H1 (cell line): ENCODE measurements at regions not wholly inside any gene's neighbourhood (a gene's known extent, or its start where the extent isn't known, plus 50 kb on each side); places are given as distances from the start of the nearest gene placed in this dataset.

Experiments used
- CTCF ChIA-PET: fragments of 300-600 bp; sonication (Branson Sonifier 250); formaldehyde crosslinking; loops from one replicate; lab custom pipeline; 2021; ENCODE audit not compliant: partially characterized antibody; lab: Charles Lee
- POLR2A ChIA-PET: fragments of 300-600 bp; sonication (Branson Sonifier 250); formaldehyde crosslinking; loops from one replicate; lab custom pipeline; 2021; ENCODE audit warnings: inconsistent platforms; ENCODE audit not compliant: partially characterized antibody; lab: Charles Lee
- DNase-seq, 2 experiments: peaks; one replicate each; pipeline versions ENCODE4 v3.0.0 to v3.0.0-alpha.2; 2010 to 2022; ENCODE audit warnings: low spot score in 2 of 2, low read depth in 1 of 2, mixed read lengths in 1 of 2
- FAIRE-seq: peaks from 2 replicates; lab custom pipeline; 2011; peaks lifted over from hg19 to GRCh38; lab: Jason Lieb, UNC
- H2AFZ ChIP-seq: 2 replicates; pipeline ENCODE4 v1.8.1; 2012; ENCODE audit warnings: low read length, inconsistent platforms
- H2AK5ac ChIP-seq: 2 replicates; pipeline ENCODE4 v1.6.1; 2013; ENCODE audit warnings: low read depth, low read length
- H2BK120ac ChIP-seq: replicated peaks from 2 replicates; pipeline ENCODE3; 2013; ENCODE audit warnings: low read depth, low read length, inconsistent platforms
- H2BK12ac ChIP-seq: 2 replicates; pipeline ENCODE4 v1.6.1; 2013; ENCODE audit warnings: low read depth, low read length
- H2BK15ac ChIP-seq: 2 replicates; pipeline ENCODE4 v1.6.1; 2013; ENCODE audit warnings: low read length
- H2BK20ac ChIP-seq: 2 replicates; pipeline ENCODE4 v1.6.1; 2013; ENCODE audit warnings: low read length
- H2BK5ac ChIP-seq: 2 replicates; pipeline ENCODE4 v1.6.1; 2013; ENCODE audit warnings: low read depth, low read length
- H3K14ac ChIP-seq: 2 replicates; pipeline ENCODE4 v1.6.1; 2013; ENCODE audit warnings: inconsistent platforms; ENCODE audit not compliant: insufficient read length
- H3K18ac ChIP-seq: 2 replicates; pipeline ENCODE4 v1.6.1; 2013; ENCODE audit warnings: low read length; ENCODE audit errors: extremely low read depth
- H3K23ac ChIP-seq: 2 replicates; pipeline ENCODE4 v1.6.1; 2013; ENCODE audit warnings: inconsistent platforms; ENCODE audit not compliant: insufficient read length
- H3K23me2 ChIP-seq: 2 replicates; pipeline ENCODE4 v1.6.1; 2013; ENCODE audit warnings: low read depth, low read length
- H3K27ac ChIP-seq: 2 replicates; pipeline ENCODE4 v1.6.1; 2011; ENCODE audit warnings: low read depth, low read length, inconsistent platforms
- H3K27me3 ChIP-seq, 4 experiments: replicated peaks in 1 of 4; 1 replicate in 1 of 4; 2 replicates in 3 of 4; pipeline versions ENCODE4 v1.6.1 to v1.8.1; 2011 to 2013; ENCODE audit warnings: low read length in 3 of 4, mild to moderate bottlenecking in 3 of 4, inconsistent platforms in 2 of 4, mixed read lengths in 2 of 4, moderate library complexity in 1 of 4; ENCODE audit not compliant: control insufficient read depth in 3 of 4, insufficient read depth in 3 of 4; ENCODE audit errors: extremely low read depth in 1 of 4
- H3K36me3 ChIP-seq, 4 experiments: 2 replicates each; pipeline versions ENCODE4 v1.6.1 to v1.8.1; 2011 to 2013; ENCODE audit warnings: mild to moderate bottlenecking in 4 of 4, low read length in 3 of 4, moderate library complexity in 2 of 4, control low read depth in 1 of 4, inconsistent platforms in 1 of 4; ENCODE audit not compliant: insufficient read depth in 4 of 4, control insufficient read depth in 2 of 4
- H3K4ac ChIP-seq: replicated peaks from 2 replicates; pipeline ENCODE3; 2013; ENCODE audit warnings: low read length, low read depth, mixed read lengths, inconsistent platforms; ENCODE audit not compliant: insufficient read length
- H3K4me1 ChIP-seq, 4 experiments: replicated peaks in 1 of 4; 1 replicate in 1 of 4; 2 replicates in 3 of 4; pipeline versions ENCODE4 v1.6.1 to v1.8.1; 2011 to 2013; ENCODE audit warnings: low read length in 3 of 4, inconsistent platforms in 2 of 4, mixed read lengths in 1 of 4; ENCODE audit not compliant: insufficient read depth in 4 of 4, control insufficient read depth in 3 of 4
- H3K4me2 ChIP-seq, 2 experiments: 2 replicates each; pipeline versions ENCODE4 v1.6.1 to v1.8.1; 2011 to 2013; ENCODE audit warnings: low read depth in 2 of 2, low read length in 2 of 2, control low read depth in 1 of 2, inconsistent platforms in 1 of 2, mild to moderate bottlenecking in 1 of 2; ENCODE audit not compliant: insufficient read depth in 1 of 2
- H3K4me3 ChIP-seq, 4 experiments: fragments of 200-600, 300-600 bp in 1 of 4; sonication (generic), shearing (Covaris generic), sonication (Bioruptor Twin) in 1 of 4; 2 replicates each; pipeline versions ENCODE4 v1.5.1 to v1.8.1; 2011 to 2016; ENCODE audit warnings: low read length in 4 of 4, low read depth in 3 of 4, control low read depth in 2 of 4, inconsistent platforms in 2 of 4, mild to moderate bottlenecking in 2 of 4, mixed read lengths in 1 of 4, moderate library complexity in 1 of 4; ENCODE audit not compliant: insufficient read depth in 2 of 4; ENCODE audit errors: extremely low read depth in 1 of 4
- H3K56ac ChIP-seq: replicated peaks from 2 replicates; pipeline ENCODE3; 2013; ENCODE audit warnings: low read depth, mild to moderate bottlenecking, mixed read lengths, low read length, inconsistent platforms; ENCODE audit not compliant: insufficient read length
- H3K79me1 ChIP-seq: 2 replicates; pipeline ENCODE4 v1.6.1; 2013; ENCODE audit warnings: low read depth, low read length, control low read depth
- H3K79me2 ChIP-seq, 2 experiments: 2 replicates each; pipeline versions ENCODE4 v1.6.1 to v1.8.1; 2012 to 2013; ENCODE audit warnings: low read length in 2 of 2, mild to moderate bottlenecking in 2 of 2, inconsistent platforms in 1 of 2; ENCODE audit not compliant: insufficient read depth in 2 of 2, control insufficient read depth in 1 of 2
- H3K9ac ChIP-seq, 4 experiments: replicated peaks in 1 of 4; 1 replicate in 1 of 4; 2 replicates in 3 of 4; pipeline versions ENCODE4 v1.6.1 to v1.8.1; 2011 to 2013; ENCODE audit warnings: low read depth in 3 of 4, low read length in 3 of 4, control low read depth in 2 of 4, mild to moderate bottlenecking in 2 of 4, moderate library complexity in 2 of 4, inconsistent platforms in 1 of 4; ENCODE audit errors: extremely low read depth in 1 of 4
- H3K9me3 ChIP-seq, 2 experiments: 2 replicates each; pipeline versions ENCODE4 v1.6.1 to v1.8.1; 2012 to 2013; ENCODE audit warnings: mild to moderate bottlenecking in 2 of 2, moderate library complexity in 2 of 2, control low read depth in 1 of 2, inconsistent platforms in 1 of 2, low read depth in 1 of 2, low read length in 1 of 2, mixed read lengths in 1 of 2; ENCODE audit not compliant: insufficient read depth in 2 of 2
- H4K20me1 ChIP-seq, 2 experiments: replicated peaks in 1 of 2; 2 replicates each; pipeline versions ENCODE3 to v1.8.1; 2011 to 2013; ENCODE audit warnings: inconsistent platforms in 2 of 2, low read length in 2 of 2, mild to moderate bottlenecking in 1 of 2; ENCODE audit not compliant: insufficient read depth in 2 of 2, control insufficient read depth in 1 of 2
- H4K5ac ChIP-seq: 2 replicates; pipeline ENCODE4 v1.6.1; 2013; ENCODE audit warnings: low read length, low read depth, mixed read lengths, inconsistent platforms; ENCODE audit not compliant: insufficient read length
- H4K8ac ChIP-seq: 2 replicates; pipeline ENCODE4 v1.8.0; 2013; ENCODE audit warnings: mild to moderate bottlenecking, moderate library complexity, low read length, inconsistent platforms; ENCODE audit not compliant: insufficient read depth; ENCODE audit errors: extremely low read depth
- H4K91ac ChIP-seq: replicated peaks from 2 replicates; pipeline ENCODE3; 2013; ENCODE audit warnings: low read length, mixed read lengths, inconsistent platforms; ENCODE audit not compliant: insufficient read length
- CBX8 ChIP-seq: fragments of 300-800, 300-1000 bp; sonication (generic); IDR thresholded peaks from 2 replicates; pipeline ENCODE4 v1.7.1; 2016; ENCODE audit warnings: low read depth, low read length, borderline replicate concordance
- TF ChIP-seq, protein P1 (sequence below): fragments of 300-600 bp; sonication (generic); IDR thresholded peaks from 2 replicates; pipeline ENCODE4 v1.7.1; 2012; ENCODE audit warnings: low read length, moderate library complexity, mild to moderate bottlenecking, inconsistent platforms; ENCODE audit not compliant: insufficient replicate concordance

GRCh38 chrY:12212394-12212793 is 488.6 kb upstream of the USP9Y start:
- H3K27ac ChIP-seq, result no peak overlapping the region
- no peaks in the 10 kb centered on the region for H3K4me1 ChIP-seq
- H3K27me3 ChIP-seq, result no peaks in the 10 kb centered on the region
- H3K9ac ChIP-seq, result no peak overlapping the region
- H3K9me3 ChIP-seq, result peaks cover 9 to 46% of the 10 kb centered on the region in 2 experiments; a peak in 3 of 4 replicates
- H3K4me2 ChIP-seq, result no peak overlapping the region
- H2BK20ac ChIP-seq, result no peak overlapping the region
- H3K4me3 ChIP-seq, result no peak overlapping the region
- H2AK5ac ChIP-seq, result no peak overlapping the region
- H3K23ac ChIP-seq, result no peak overlapping the region
- no peaks in the 10 kb centered on the region for H3K79me2 ChIP-seq
- no peak overlapping the region for H3K14ac ChIP-seq
- H3K79me1 ChIP-seq, result no peaks in the 10 kb centered on the region
- H3K36me3 ChIP-seq, result no peaks in the 10 kb centered on the region
- no peak overlapping the region for H2BK5ac ChIP-seq
- H4K8ac ChIP-seq, result no peak overlapping the region
- H4K5ac ChIP-seq, result no peak overlapping the region
- H2BK12ac ChIP-seq, result no peak overlapping the region
- H3K18ac ChIP-seq, result no peak overlapping the region
- no peak overlapping the region for H3K56ac ChIP-seq
- H2BK120ac ChIP-seq, result no peak overlapping the region
- no peaks in the 10 kb centered on the region for H3K23me2 ChIP-seq
- H3K4ac ChIP-seq, result no peak overlapping the region
- no peak overlapping the region for H2AFZ ChIP-seq
- no peak overlapping the region for H2BK15ac ChIP-seq
- FAIRE-seq (no peak), DNase-seq (no peak)
- CTCF ChIA-PET, result no interaction called here
- POLR2A ChIA-PET, result no interaction called here
- H4K20me1 ChIP-seq, result no peaks in the 10 kb centered on the region
- H4K91ac ChIP-seq, result no peak overlapping the region
- TF ChIP-seq CBX8, result no peak
- TF ChIP-seq, protein P1, sequence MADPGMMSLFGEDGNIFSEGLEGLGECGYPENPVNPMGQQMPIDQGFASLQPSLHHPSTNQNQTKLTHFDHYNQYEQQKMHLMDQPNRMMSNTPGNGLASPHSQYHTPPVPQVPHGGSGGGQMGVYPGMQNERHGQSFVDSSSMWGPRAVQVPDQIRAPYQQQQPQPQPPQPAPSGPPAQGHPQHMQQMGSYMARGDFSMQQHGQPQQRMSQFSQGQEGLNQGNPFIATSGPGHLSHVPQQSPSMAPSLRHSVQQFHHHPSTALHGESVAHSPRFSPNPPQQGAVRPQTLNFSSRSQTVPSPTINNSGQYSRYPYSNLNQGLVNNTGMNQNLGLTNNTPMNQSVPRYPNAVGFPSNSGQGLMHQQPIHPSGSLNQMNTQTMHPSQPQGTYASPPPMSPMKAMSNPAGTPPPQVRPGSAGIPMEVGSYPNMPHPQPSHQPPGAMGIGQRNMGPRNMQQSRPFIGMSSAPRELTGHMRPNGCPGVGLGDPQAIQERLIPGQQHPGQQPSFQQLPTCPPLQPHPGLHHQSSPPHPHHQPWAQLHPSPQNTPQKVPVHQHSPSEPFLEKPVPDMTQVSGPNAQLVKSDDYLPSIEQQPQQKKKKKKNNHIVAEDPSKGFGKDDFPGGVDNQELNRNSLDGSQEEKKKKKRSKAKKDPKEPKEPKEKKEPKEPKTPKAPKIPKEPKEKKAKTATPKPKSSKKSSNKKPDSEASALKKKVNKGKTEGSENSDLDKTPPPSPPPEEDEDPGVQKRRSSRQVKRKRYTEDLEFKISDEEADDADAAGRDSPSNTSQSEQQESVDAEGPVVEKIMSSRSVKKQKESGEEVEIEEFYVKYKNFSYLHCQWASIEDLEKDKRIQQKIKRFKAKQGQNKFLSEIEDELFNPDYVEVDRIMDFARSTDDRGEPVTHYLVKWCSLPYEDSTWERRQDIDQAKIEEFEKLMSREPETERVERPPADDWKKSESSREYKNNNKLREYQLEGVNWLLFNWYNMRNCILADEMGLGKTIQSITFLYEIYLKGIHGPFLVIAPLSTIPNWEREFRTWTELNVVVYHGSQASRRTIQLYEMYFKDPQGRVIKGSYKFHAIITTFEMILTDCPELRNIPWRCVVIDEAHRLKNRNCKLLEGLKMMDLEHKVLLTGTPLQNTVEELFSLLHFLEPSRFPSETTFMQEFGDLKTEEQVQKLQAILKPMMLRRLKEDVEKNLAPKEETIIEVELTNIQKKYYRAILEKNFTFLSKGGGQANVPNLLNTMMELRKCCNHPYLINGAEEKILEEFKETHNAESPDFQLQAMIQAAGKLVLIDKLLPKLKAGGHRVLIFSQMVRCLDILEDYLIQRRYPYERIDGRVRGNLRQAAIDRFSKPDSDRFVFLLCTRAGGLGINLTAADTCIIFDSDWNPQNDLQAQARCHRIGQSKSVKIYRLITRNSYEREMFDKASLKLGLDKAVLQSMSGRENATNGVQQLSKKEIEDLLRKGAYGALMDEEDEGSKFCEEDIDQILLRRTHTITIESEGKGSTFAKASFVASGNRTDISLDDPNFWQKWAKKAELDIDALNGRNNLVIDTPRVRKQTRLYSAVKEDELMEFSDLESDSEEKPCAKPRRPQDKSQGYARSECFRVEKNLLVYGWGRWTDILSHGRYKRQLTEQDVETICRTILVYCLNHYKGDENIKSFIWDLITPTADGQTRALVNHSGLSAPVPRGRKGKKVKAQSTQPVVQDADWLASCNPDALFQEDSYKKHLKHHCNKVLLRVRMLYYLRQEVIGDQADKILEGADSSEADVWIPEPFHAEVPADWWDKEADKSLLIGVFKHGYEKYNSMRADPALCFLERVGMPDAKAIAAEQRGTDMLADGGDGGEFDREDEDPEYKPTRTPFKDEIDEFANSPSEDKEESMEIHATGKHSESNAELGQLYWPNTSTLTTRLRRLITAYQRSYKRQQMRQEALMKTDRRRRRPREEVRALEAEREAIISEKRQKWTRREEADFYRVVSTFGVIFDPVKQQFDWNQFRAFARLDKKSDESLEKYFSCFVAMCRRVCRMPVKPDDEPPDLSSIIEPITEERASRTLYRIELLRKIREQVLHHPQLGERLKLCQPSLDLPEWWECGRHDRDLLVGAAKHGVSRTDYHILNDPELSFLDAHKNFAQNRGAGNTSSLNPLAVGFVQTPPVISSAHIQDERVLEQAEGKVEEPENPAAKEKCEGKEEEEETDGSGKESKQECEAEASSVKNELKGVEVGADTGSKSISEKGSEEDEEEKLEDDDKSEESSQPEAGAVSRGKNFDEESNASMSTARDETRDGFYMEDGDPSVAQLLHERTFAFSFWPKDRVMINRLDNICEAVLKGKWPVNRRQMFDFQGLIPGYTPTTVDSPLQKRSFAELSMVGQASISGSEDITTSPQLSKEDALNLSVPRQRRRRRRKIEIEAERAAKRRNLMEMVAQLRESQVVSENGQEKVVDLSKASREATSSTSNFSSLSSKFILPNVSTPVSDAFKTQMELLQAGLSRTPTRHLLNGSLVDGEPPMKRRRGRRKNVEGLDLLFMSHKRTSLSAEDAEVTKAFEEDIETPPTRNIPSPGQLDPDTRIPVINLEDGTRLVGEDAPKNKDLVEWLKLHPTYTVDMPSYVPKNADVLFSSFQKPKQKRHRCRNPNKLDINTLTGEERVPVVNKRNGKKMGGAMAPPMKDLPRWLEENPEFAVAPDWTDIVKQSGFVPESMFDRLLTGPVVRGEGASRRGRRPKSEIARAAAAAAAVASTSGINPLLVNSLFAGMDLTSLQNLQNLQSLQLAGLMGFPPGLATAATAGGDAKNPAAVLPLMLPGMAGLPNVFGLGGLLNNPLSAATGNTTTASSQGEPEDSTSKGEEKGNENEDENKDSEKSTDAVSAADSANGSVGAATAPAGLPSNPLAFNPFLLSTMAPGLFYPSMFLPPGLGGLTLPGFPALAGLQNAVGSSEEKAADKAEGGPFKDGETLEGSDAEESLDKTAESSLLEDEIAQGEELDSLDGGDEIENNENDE, result no peak
